SK-N-SH treated with all-trans-retinoic acid at 6 μM for 48 hours (cell line): ENCODE measurements at regions not wholly inside any gene's neighbourhood (a gene's known extent, or its start where the extent isn't known, plus 50 kb on each side); places are given as distances from the start of the nearest gene placed in this dataset.

Experiments
- BACH2 ChIP-seq: fragments of 250-450 bp; sonication (Bioruptor Pico); IDR thresholded peaks from 2 replicates; pipeline ENCODE4 v1.9.0; 2021; ENCODE audit warnings: mild to moderate bottlenecking, borderline replicate concordance
- CSRNP3 ChIP-seq: fragments of 250-450 bp; sonication (Bioruptor Pico); IDR thresholded peaks from 2 replicates; pipeline ENCODE4 v1.5.1; 2021; ENCODE audit warnings: mild to moderate bottlenecking, moderate library complexity
- ESRRG ChIP-seq: fragments of 250-450 bp; sonication (Bioruptor Pico); IDR thresholded peaks from 2 replicates; pipeline ENCODE4 v1.6.1; 2021; ENCODE audit warnings: mild to moderate bottlenecking
- GLIS3 ChIP-seq: fragments of 250-450 bp; sonication (Bioruptor Pico); IDR thresholded peaks from 2 replicates; pipeline ENCODE4 v1.5.0; 2020; ENCODE audit warnings: mild to moderate bottlenecking, moderate library complexity
- PATZ1 ChIP-seq: fragments of 250-450 bp; sonication (Bioruptor Pico); IDR thresholded peaks from 2 replicates; pipeline ENCODE4 v1.8.0; 2020; ENCODE audit warnings: mild to moderate bottlenecking, moderate library complexity, borderline replicate concordance
- RARB ChIP-seq: fragments of 250-450 bp; sonication (Bioruptor Pico); IDR thresholded peaks from 2 replicates; pipeline ENCODE4 v1.8.0; 2021; ENCODE audit warnings: mild to moderate bottlenecking, moderate library complexity
- ZC3H10 ChIP-seq: fragments of 250-450 bp; sonication (Bioruptor Pico); IDR thresholded peaks from 2 replicates; pipeline ENCODE4 v1.5.1; 2021; ENCODE audit warnings: mild to moderate bottlenecking, moderate library complexity
- ZFP3 ChIP-seq: fragments of 250-450 bp; sonication (Bioruptor Pico); IDR thresholded peaks from 2 replicates; pipeline ENCODE4 v1.5.0; 2020; ENCODE audit warnings: mild to moderate bottlenecking, moderate library complexity
- TF ChIP-seq, protein P1 (sequence below): fragments of 250-450 bp; sonication (Bioruptor Pico); IDR thresholded peaks from 2 replicates; pipeline ENCODE4 v1.5.1; 2020; ENCODE audit warnings: low read depth, mild to moderate bottlenecking, moderate library complexity

GRCh38 chr12:73225371-73225937, 953.3 kb downstream of the TRHDE start:
- TF ChIP-seq CSRNP3 (CRISPR knock-in tag) (0 out of 2 replicates have a peak, but pooled peaks have one; percentile 35), PATZ1 (CRISPR knock-in tag) (no peak), BACH2 (CRISPR knock-in tag) (no peak), ZC3H10 (no peak), RARB (CRISPR knock-in tag) (no peak), GLIS3 (CRISPR knock-in tag) (no peak), ESRRG (CRISPR knock-in tag) (no peak), ZFP3 (CRISPR knock-in tag) (no peak)
- TF ChIP-seq, protein P1, sequence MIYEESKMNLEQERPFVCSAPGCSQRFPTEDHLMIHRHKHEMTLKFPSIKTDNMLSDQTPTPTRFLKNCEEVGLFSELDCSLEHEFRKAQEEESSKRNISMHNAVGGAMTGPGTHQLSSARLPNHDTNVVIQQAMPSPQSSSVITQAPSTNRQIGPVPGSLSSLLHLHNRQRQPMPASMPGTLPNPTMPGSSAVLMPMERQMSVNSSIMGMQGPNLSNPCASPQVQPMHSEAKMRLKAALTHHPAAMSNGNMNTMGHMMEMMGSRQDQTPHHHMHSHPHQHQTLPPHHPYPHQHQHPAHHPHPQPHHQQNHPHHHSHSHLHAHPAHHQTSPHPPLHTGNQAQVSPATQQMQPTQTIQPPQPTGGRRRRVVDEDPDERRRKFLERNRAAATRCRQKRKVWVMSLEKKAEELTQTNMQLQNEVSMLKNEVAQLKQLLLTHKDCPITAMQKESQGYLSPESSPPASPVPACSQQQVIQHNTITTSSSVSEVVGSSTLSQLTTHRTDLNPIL (CRISPR knock-in tag): no peak
